ENCODE measurements at regions not wholly inside any gene's neighbourhood (a gene's known extent, or its start where the extent isn't known, plus 50 kb on each side); places are given as distances from the start of the nearest gene placed in this dataset.
"Not testable (repeated sequence)": the region's sequence is repeated elsewhere in the genome, so short reads cannot be mapped to it uniquely, and the experiment has no call there.

- DNase-seq, result no peak
Observed at GRCh38 chr5:174570662-174571061, 153.7 kb upstream of the MSX2 start.

GRCh38 chr5:174571662-174572397 lies 152.6 kb upstream of the MSX2 start:
- peak; percentile 57 for DNase-seq

GRCh38 chr5:174572591-174572990 lies 151.8 kb upstream of the MSX2 start:
- no peak for DNase-seq

GRCh38 chr5:174573221-174573994 lies 151.0 kb upstream of the MSX2 start:
- DNase-seq, result no peak

- no peak for DNase-seq
Observed at GRCh38 chr5:174575043-174575442, 149.3 kb upstream of the MSX2 start.

- no peak for DNase-seq
Observed at GRCh38 chr5:174576042-174576441, 148.3 kb upstream of the MSX2 start.

- no peak for DNase-seq
Observed at GRCh38 chr5:174581479-174581878, 142.9 kb upstream of the MSX2 start.

GRCh38 chr5:174581894-174582293 lies 142.5 kb upstream of the MSX2 start:
- no peak for DNase-seq

- no peak for DNase-seq
Observed at GRCh38 chr5:174583071-174583470, 141.3 kb upstream of the MSX2 start.

GRCh38 chr5:174585472-174585871 lies 138.9 kb upstream of the MSX2 start:
- no peak for DNase-seq

GRCh38 chr5:174586163-174586562 lies 138.2 kb upstream of the MSX2 start:
- DNase-seq, result not testable (repeated sequence)

GRCh38 chr5:174589011-174589410 lies 135.4 kb upstream of the MSX2 start:
- DNase-seq, result no peak

GRCh38 chr5:174589599-174589998 lies 134.8 kb upstream of the MSX2 start:
- DNase-seq, result no peak

GRCh38 chr5:174590820-174591219 lies 133.6 kb upstream of the MSX2 start:
- DNase-seq, result no peak

GRCh38 chr5:174596429-174596828 lies 128.0 kb upstream of the MSX2 start:
- no peak for DNase-seq

GRCh38 chr5:174599992-174600391 lies 124.4 kb upstream of the MSX2 start:
- DNase-seq, result no peak

- no peak for DNase-seq
Observed at GRCh38 chr5:174601946-174602345, 122.4 kb upstream of the MSX2 start.

GRCh38 chr5:174606153-174606552 lies 118.2 kb upstream of the MSX2 start:
- DNase-seq, result no peak

GRCh38 chr5:174606646-174607045 lies 117.7 kb upstream of the MSX2 start:
- DNase-seq, result no peak

- DNase-seq, result no peak
Observed at GRCh38 chr5:174607205-174607604, 117.2 kb upstream of the MSX2 start.

GRCh38 chr5:174607916-174608315 lies 116.5 kb upstream of the MSX2 start:
- DNase-seq, result no peak

- no peak for DNase-seq
Observed at GRCh38 chr5:174608631-174609097, 115.7 kb upstream of the MSX2 start.

- DNase-seq, result no peak
Observed at GRCh38 chr5:174609116-174609515, 115.3 kb upstream of the MSX2 start.

GRCh38 chr5:174610968-174611367 lies 113.4 kb upstream of the MSX2 start:
- DNase-seq, result no peak

Measured in 8988T (cell line).